Neural progenitor cell (in vitro differentiated cells): ENCODE measurements at regions not wholly inside any gene's neighbourhood (a gene's known extent, or its start where the extent isn't known, plus 50 kb on each side); places are given as distances from the start of the nearest gene placed in this dataset.

Experiments
- DNase-seq: peaks from one replicate; pipeline ENCODE4 v3.0.0-alpha.2; 2016; ENCODE audit warnings: low spot score
- H2AFZ ChIP-seq: fragments of 200-600 bp; sonication (generic); replicated peaks from 2 replicates; pipeline ENCODE4 v1.6.1; 2016; ENCODE audit warnings: antibody characterized with exemption
- H3F3A ChIP-seq: fragments of 200-600 bp; sonication (generic); 2 replicates; pipeline ENCODE4 v1.6.1; 2016; ENCODE audit warnings: antibody characterized with exemption, low read depth
- H3K27ac ChIP-seq: fragments of 200-600 bp; sonication (generic); 2 replicates; pipeline ENCODE4 v1.5.1; 2016; ENCODE audit warnings: mild to moderate bottlenecking
- H3K27me3 ChIP-seq: fragments of 200-600 bp; sonication (generic); 2 replicates; pipeline ENCODE4 v1.6.1; 2016; ENCODE audit warnings: mild to moderate bottlenecking, moderate library complexity
- H3K36me3 ChIP-seq: fragments of 200-600 bp; sonication (generic); 2 replicates; pipeline ENCODE4 v1.5.1; 2016
- H3K4me1 ChIP-seq: fragments of 200-600 bp; sonication (generic); 2 replicates; pipeline ENCODE4 v1.6.1; 2016; ENCODE audit warnings: mixed run types
- H3K4me2 ChIP-seq: fragments of 200-600 bp; sonication (generic); 2 replicates; pipeline ENCODE4 v1.6.1; 2016
- H3K4me3 ChIP-seq: fragments of 200-600 bp; sonication (generic); 2 replicates; pipeline ENCODE4 v1.5.1; 2016
- H3K79me2 ChIP-seq: fragments of 200-600 bp; sonication (generic); 2 replicates; pipeline ENCODE4 v1.6.1; 2016; ENCODE audit warnings: low read depth
- H3K9ac ChIP-seq: fragments of 200-600 bp; sonication (generic); 2 replicates; pipeline ENCODE4 v1.6.1; 2016
- H3K9me3 ChIP-seq: fragments of 200-600 bp; sonication (generic); 2 replicates; pipeline ENCODE4 v1.5.1; 2016; ENCODE audit warnings: low read depth
- H4K20me1 ChIP-seq: fragments of 200-600 bp; sonication (generic); 2 replicates; pipeline ENCODE4 v1.6.1; 2016; ENCODE audit warnings: low read depth
- H3K27ac Mint-ChIP-seq: 3 replicates; pipeline ENCODE4 v1.8.0; 2021; ENCODE audit warnings: mixed read lengths
- H3K27me3 Mint-ChIP-seq: 2 replicates; pipeline ENCODE4 v1.8.0; 2022; ENCODE audit warnings: low read depth, mild to moderate bottlenecking, inconsistent platforms, moderate library complexity, mixed read lengths; ENCODE audit not compliant: insufficient read depth
- H3K36me3 Mint-ChIP-seq: 3 replicates; pipeline ENCODE4 v1.8.0; 2021; ENCODE audit warnings: mixed read lengths
- H3K4me1 Mint-ChIP-seq: 3 replicates; pipeline ENCODE4 v1.8.0; 2021; ENCODE audit warnings: mixed read lengths
- H3K4me3 Mint-ChIP-seq: 3 replicates; pipeline ENCODE4 v1.8.0; 2021; ENCODE audit warnings: mild to moderate bottlenecking, moderate library complexity, mixed read lengths
- H3K9me3 Mint-ChIP-seq: 3 replicates; pipeline ENCODE4 v1.8.0; 2020; ENCODE audit warnings: mixed read lengths
- CTCF ChIP-seq: fragments of 200-600 bp; sonication (generic); IDR thresholded peaks from 2 replicates; pipeline ENCODE4 v1.5.1; 2017; ENCODE audit warnings: antibody characterized with exemption, mild to moderate bottlenecking
- EZH2 ChIP-seq: fragments of 200-600 bp; sonication (generic); IDR thresholded peaks from 2 replicates; pipeline ENCODE4 v1.6.1; 2017; ENCODE audit warnings: antibody characterized with exemption, mild to moderate bottlenecking, moderate library complexity
- EZH2phosphoT487 ChIP-seq: fragments of 200-600 bp; sonication (generic); IDR thresholded peaks from 2 replicates; pipeline ENCODE4 v1.6.1; 2017; ENCODE audit warnings: antibody characterized with exemption

- no peak for DNase-seq
- TF ChIP-seq CTCF, result no peak
- no peak overlapping the region for H3K27ac ChIP-seq
- H3K79me2 ChIP-seq, result no peaks in the 10 kb centered on the region
- H3K36me3 Mint-ChIP-seq, result no peaks in the 10 kb centered on the region
- H3K27me3 Mint-ChIP-seq, result peaks cover 19% of the 10 kb centered on the region
- no peak overlapping the region for H3K9ac ChIP-seq
- no peak overlapping the region for H3K4me2 ChIP-seq
- peaks cover 25% of the 10 kb centered on the region for H3K4me1 Mint-ChIP-seq
- no peaks in the 10 kb centered on the region for H3K27me3 ChIP-seq
- peaks cover 15% of the 10 kb centered on the region for H3K9me3 Mint-ChIP-seq
- H4K20me1 ChIP-seq, result no peaks in the 10 kb centered on the region
- H3K4me3 Mint-ChIP-seq, result no peak overlapping the region
- no peak overlapping the region for H3K27ac Mint-ChIP-seq
- no peaks in the 10 kb centered on the region for H3K9me3 ChIP-seq
- H3K36me3 ChIP-seq, result no peaks in the 10 kb centered on the region
- no peaks in the 10 kb centered on the region for H3K4me1 ChIP-seq
- H3F3A ChIP-seq, result no peaks in the 10 kb centered on the region
- no peak overlapping the region for H2AFZ ChIP-seq
- H3K4me3 ChIP-seq, result no peak overlapping the region
Measured at GRCh38 chr13:44270150-44270549, 103.5 kb upstream of the SERP2 start.

GRCh38 chr13:44271031-44271455, 102.6 kb upstream of the SERP2 start:
- Histone ChIP-seq H3K4me3 (no peak overlapping the region), H2AFZ (no peak overlapping the region), H3F3A (no peaks in the 10 kb centered on the region), H3K27me3 (no peaks in the 10 kb centered on the region), H3K79me2 (no peaks in the 10 kb centered on the region), H3K4me2 (no peak overlapping the region), H4K20me1 (no peaks in the 10 kb centered on the region), H3K27ac (no peak overlapping the region), H3K36me3 (no peaks in the 10 kb centered on the region), H3K9me3 (no peaks in the 10 kb centered on the region), H3K4me1 (no peaks in the 10 kb centered on the region), H3K9ac (no peak overlapping the region)
- no peaks in the 10 kb centered on the region for H3K36me3 Mint-ChIP-seq
- peaks cover 25% of the 10 kb centered on the region for H3K4me1 Mint-ChIP-seq
- H3K27me3 Mint-ChIP-seq, result peaks cover 14% of the 10 kb centered on the region
- H3K9me3 Mint-ChIP-seq, result peaks cover 13% of the 10 kb centered on the region
- TF ChIP-seq CTCF (no peak), EZH2 (no peak), EZH2phosphoT487 (no peak)
- no peak for DNase-seq
- no peak overlapping the region for H3K4me3 Mint-ChIP-seq
- peak overlapping the region; percentile 58 for H3K27ac Mint-ChIP-seq

- peaks cover 9% of the 10 kb centered on the region for H3K9me3 Mint-ChIP-seq
- Histone ChIP-seq H3F3A (no peaks in the 10 kb centered on the region), H3K4me2 (no peak overlapping the region)
Measured at GRCh38 chr13:44271473-44271872, 102.2 kb upstream of the SERP2 start.

More at GRCh38 chr13:44271473-44271872, 102.2 kb upstream of the SERP2 start:
- H3K27me3 Mint-ChIP-seq, result peaks cover 14% of the 10 kb centered on the region
- Histone ChIP-seq H3K36me3 (no peaks in the 10 kb centered on the region), H3K27ac (no peak overlapping the region), H2AFZ (no peak overlapping the region), H4K20me1 (no peaks in the 10 kb centered on the region), H3K4me1 (no peaks in the 10 kb centered on the region), H3K9ac (no peak overlapping the region), H3K4me3 (no peak overlapping the region), H3K9me3 (no peaks in the 10 kb centered on the region), H3K79me2 (no peaks in the 10 kb centered on the region), H3K27me3 (no peaks in the 10 kb centered on the region)
- peaks cover 25% of the 10 kb centered on the region for H3K4me1 Mint-ChIP-seq
- no peaks in the 10 kb centered on the region for H3K36me3 Mint-ChIP-seq
- TF ChIP-seq CTCF (no peak), EZH2 (no peak), EZH2phosphoT487 (no peak)
- no peak for DNase-seq
- H3K27ac Mint-ChIP-seq, result peak overlapping the region; percentile 58
- no peak overlapping the region for H3K4me3 Mint-ChIP-seq
